Liver (tissue), 8 donors: ENCODE measurements at regions not wholly inside any gene's neighbourhood (a gene's known extent, or its start where the extent isn't known, plus 50 kb on each side); places are given as distances from the start of the nearest gene placed in this dataset.

ENCODE experiments used
- DNase-seq: peaks from one replicate; pipeline ENCODE4 v3.0.0-alpha.2; 2017; ENCODE audit warnings: low spot score
- H3K27ac ChIP-seq, 2 donors: one replicate each; pipeline ENCODE4 v1.7.0; 2013; ENCODE audit warnings: inconsistent platforms in 2 of 2, low read length in 2 of 2, control low read depth in 1 of 2, low read depth in 1 of 2, mild to moderate bottlenecking in 1 of 2
- H3K27me3 ChIP-seq, 4 donors: one replicate each; pipeline versions ENCODE4 v1.6.1 to v1.7.0; 2013; ENCODE audit warnings: low read length in 3 of 4, inconsistent platforms in 1 of 4, mild to moderate bottlenecking in 1 of 4, moderate library complexity in 1 of 4; ENCODE audit not compliant: control insufficient read depth in 4 of 4, insufficient read depth in 4 of 4
- H3K36me3 ChIP-seq, 4 donors: one replicate each; pipeline versions ENCODE4 v1.6.1 to v1.7.0; 2013; ENCODE audit warnings: low read length in 3 of 4, mild to moderate bottlenecking in 3 of 4, low read depth in 1 of 4, moderate library complexity in 1 of 4; ENCODE audit not compliant: control insufficient read depth in 4 of 4, insufficient read depth in 3 of 4
- H3K4me1 ChIP-seq, 4 donors: one replicate each; pipeline versions ENCODE4 v1.6.1 to v1.7.0; 2013; ENCODE audit warnings: low read length in 3 of 4, mild to moderate bottlenecking in 3 of 4, moderate library complexity in 1 of 4; ENCODE audit not compliant: control insufficient read depth in 4 of 4, insufficient read depth in 4 of 4
- H3K4me3 ChIP-seq, 3 donors: one replicate each; pipeline versions ENCODE4 v1.6.1 to v1.7.0; 2013; ENCODE audit warnings: low read length in 3 of 3, control low read depth in 1 of 3, low read depth in 1 of 3, mild to moderate bottlenecking in 1 of 3
- H3K9ac ChIP-seq, 2 donors: one replicate each; pipeline ENCODE4 v1.7.0; 2013; ENCODE audit warnings: low read length in 2 of 2, mild to moderate bottlenecking in 2 of 2, moderate library complexity in 2 of 2, control low read depth in 1 of 2, low read depth in 1 of 2
- H3K9me3 ChIP-seq, 4 donors: one replicate each; pipeline versions ENCODE4 v1.6.1 to v1.7.0; 2013; ENCODE audit warnings: low read length in 3 of 4; ENCODE audit not compliant: control insufficient read depth in 4 of 4
- CTCF ChIP-seq: fragments of 150-350 bp; IDR thresholded peaks from 2 replicates; pipeline ENCODE4 v1.5.1; 2017; ENCODE audit warnings: improper control_type of control experiment, low read depth, low read length; ENCODE audit not compliant: missing input control
- EGR1 ChIP-seq, 2 donors: IDR thresholded peaks; 2 replicates each; pipeline ENCODE4 v1.6.1; 2016 to 2018; ENCODE audit warnings: antibody characterized with exemption in 2 of 2, low read depth in 2 of 2
- FOXA1 ChIP-seq: IDR thresholded peaks from 2 replicates; pipeline ENCODE4 v1.6.1; 2016; ENCODE audit warnings: antibody characterized with exemption
- FOXA2 ChIP-seq: IDR thresholded peaks from 2 replicates; pipeline ENCODE4 v1.6.1; 2016; ENCODE audit warnings: antibody characterized with exemption
- GABPA ChIP-seq, 2 donors: IDR thresholded peaks in 1 of 2; conservative IDR thresholded peaks in 1 of 2; 2 replicates each; pipeline ENCODE4 v1.6.1; 2016; ENCODE audit warnings: antibody characterized with exemption in 2 of 2, mild to moderate bottlenecking in 1 of 2, moderate library complexity in 1 of 2
- HNF4A ChIP-seq, 2 donors: conservative IDR thresholded peaks; 2 replicates each; pipeline ENCODE4 v1.6.1; 2016; ENCODE audit warnings: antibody characterized with exemption in 2 of 2, mild to moderate bottlenecking in 2 of 2
- HNF4G ChIP-seq: IDR thresholded peaks from 2 replicates; pipeline ENCODE4 v1.6.1; 2016; ENCODE audit warnings: antibody characterized with exemption
- JUND ChIP-seq, 2 donors: IDR thresholded peaks; 2 replicates each; pipeline ENCODE4 v1.6.1; 2016; ENCODE audit warnings: antibody characterized with exemption in 2 of 2
- NR2F2 ChIP-seq: IDR thresholded peaks from 2 replicates; pipeline ENCODE4 v1.6.1; 2016; ENCODE audit warnings: antibody characterized with exemption
- RAD21 ChIP-seq, 2 donors: IDR thresholded peaks; 2 replicates each; pipeline ENCODE4 v1.6.1; 2016; ENCODE audit warnings: antibody characterized with exemption in 2 of 2, mild to moderate bottlenecking in 2 of 2
- REST ChIP-seq: IDR thresholded peaks from 2 replicates; pipeline ENCODE4 v1.6.1; 2016; ENCODE audit warnings: antibody characterized with exemption, mild to moderate bottlenecking
- RXRA ChIP-seq, 2 donors: IDR thresholded peaks; 2 replicates each; pipeline ENCODE4 v1.6.1; 2017 to 2018; ENCODE audit warnings: antibody characterized with exemption in 2 of 2, mild to moderate bottlenecking in 1 of 2
- SP1 ChIP-seq: IDR thresholded peaks from 2 replicates; pipeline ENCODE4 v1.6.1; 2018; ENCODE audit warnings: antibody characterized with exemption, mild to moderate bottlenecking
- TAF1 ChIP-seq: conservative IDR thresholded peaks from 2 replicates; pipeline ENCODE4 v1.6.1; 2016; ENCODE audit warnings: antibody characterized with exemption, mild to moderate bottlenecking
- YY1 ChIP-seq: IDR thresholded peaks from 2 replicates; pipeline ENCODE4 v1.6.1; 2016; ENCODE audit warnings: antibody characterized with exemption, mild to moderate bottlenecking
- ZBTB33 ChIP-seq: IDR thresholded peaks from 2 replicates; pipeline ENCODE4 v1.6.1; 2016; ENCODE audit warnings: antibody characterized with exemption
- WGBS: extraction: QIAGEN DNeasy Blood & Tissue Kit; methylation state at CpG from one replicate; pipeline ENCODE4 v1.1.7; 2013; 5-methylcytosine and 5-hydroxymethylcytosine counted together
- TF ChIP-seq, protein P1 (sequence below): IDR thresholded peaks from 2 replicates; pipeline ENCODE4 v1.6.1; 2016; ENCODE audit warnings: antibody characterized with exemption
- TF ChIP-seq, protein P2 (sequence below): IDR thresholded peaks from 2 replicates; pipeline ENCODE4 v1.6.1; 2016; ENCODE audit warnings: antibody characterized with exemption
- donor health status: healthy.
- donor health status: healthy.
- donor health status: healthy.
- donor health status: healthy.
- donor health status: healthy.

- Histone ChIP-seq H3K27ac (no peak overlapping the region), H3K4me3 (no peak overlapping the region), H3K9me3 (no peaks in the 10 kb centered on the region), H3K4me1 (no peaks in the 10 kb centered on the region), H3K9ac (no peak overlapping the region), H3K36me3 (no peaks in the 10 kb centered on the region), H3K27me3 (no peaks in the 10 kb centered on the region)
- DNase-seq, result no peak
- WGBS, result 86% methylated on average over 8 of the region's 8 CpGs
- TF ChIP-seq RXRA (IDR thresholded peaks at IDR 0.05) (no peak), SP1 (no peak), FOXA2 (no peak), HNF4G (no peak)
These were observed 135.2 kb upstream of the RUNX3 start for GRCh38 chr1:25065321-25065721.

GRCh38 chr1:25064465-25065240, 134.6 kb upstream of the RUNX3 start:
- Histone ChIP-seq H3K27ac (no peak overlapping the region), H3K9me3 (no peaks in the 10 kb centered on the region), H3K4me3 (no peak overlapping the region), H3K36me3 (no peaks in the 10 kb centered on the region), H3K4me1 (no peaks in the 10 kb centered on the region), H3K9ac (no peak overlapping the region), H3K27me3 (no peaks in the 10 kb centered on the region)
- TF ChIP-seq FOXA2 (no peak), JUND (IDR thresholded peaks at IDR 0.05) (no peak), HNF4A (conservative IDR thresholded peaks at IDR 0.05) (no peak), FOXA1 (no peak), EGR1 (IDR thresholded peaks at IDR 0.05; ENCODE audit: low read depth in 2 of 2) (no peak), HNF4G (no peak), ZBTB33 (no peak), YY1 (no peak), REST (no peak), SP1 (no peak), TAF1 (no peak), RAD21 (IDR thresholded peaks at IDR 0.05) (no peak), NR2F2 (no peak), GABPA (IDR thresholded peaks at IDR 0.05 in 1 of 2, conservative IDR thresholded peaks at IDR 0.05 in 1 of 2) (no peak), CTCF (no peak), RXRA (IDR thresholded peaks at IDR 0.05) (no peak)
- TF ChIP-seq, protein P1, sequence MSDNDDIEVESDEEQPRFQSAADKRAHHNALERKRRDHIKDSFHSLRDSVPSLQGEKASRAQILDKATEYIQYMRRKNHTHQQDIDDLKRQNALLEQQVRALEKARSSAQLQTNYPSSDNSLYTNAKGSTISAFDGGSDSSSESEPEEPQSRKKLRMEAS, result no peak
- TF ChIP-seq, protein P2, sequence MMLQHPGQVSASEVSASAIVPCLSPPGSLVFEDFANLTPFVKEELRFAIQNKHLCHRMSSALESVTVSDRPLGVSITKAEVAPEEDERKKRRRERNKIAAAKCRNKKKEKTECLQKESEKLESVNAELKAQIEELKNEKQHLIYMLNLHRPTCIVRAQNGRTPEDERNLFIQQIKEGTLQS, result no peak
- 80% methylated on average over 7 of the region's 7 CpGs for WGBS
- no peak for DNase-seq
